PC-9 (cell line): ENCODE measurements at regions not wholly inside any gene's neighbourhood (a gene's known extent, or its start where the extent isn't known, plus 50 kb on each side); places are given as distances from the start of the nearest gene placed in this dataset.
A peak's percentile ranks its signal among the peaks of the same experiment; 100 is the strongest.

ENCODE experiments used
- BruUV-seq: library from RNA; stranded (reverse); fragments of 400-500 nt; replicated peaks from 2 replicates; lab custom pipeline; 2021; lab: Mats Ljungman, UMichigan
- CTCF ChIA-PET: fragments of 300-600 bp; sonication (Branson Sonifier 250); formaldehyde crosslinking; loops from one replicate; lab custom pipeline; 2022; ENCODE audit warnings: antibody characterized with exemption; lab: Charles Lee
- POLR2A ChIA-PET: fragments of 300-600 bp; sonication (Branson Sonifier 250); formaldehyde crosslinking; loops from one replicate; lab custom pipeline; 2022; ENCODE audit warnings: antibody characterized with exemption; ENCODE audit not compliant: unreplicated experiment; lab: Charles Lee
- DNase-seq, 2 experiments: peaks; one replicate each; pipeline versions ENCODE4 v3.0.0 to v3.0.0-alpha.2; 2015 to 2022; ENCODE audit warnings: mixed read lengths in 1 of 2
- H2AFZ ChIP-seq: fragments of 200-600 bp; sonication (generic); 2 replicates; pipeline ENCODE4 v1.8.1; 2017; ENCODE audit warnings: antibody characterized with exemption
- H3F3A ChIP-seq: fragments of 200-600 bp; sonication (generic); 2 replicates; pipeline ENCODE4 v1.8.1; 2017; ENCODE audit warnings: antibody characterized with exemption, mild to moderate bottlenecking, low read depth; ENCODE audit not compliant: insufficient read depth
- H3K27ac ChIP-seq: fragments of 200-600 bp; sonication (generic); 2 replicates; pipeline ENCODE4 v1.6.1; 2016; ENCODE audit warnings: mixed run types
- H3K27me3 ChIP-seq: fragments of 200-600 bp; sonication (generic); 2 replicates; pipeline ENCODE4 v1.6.1; 2016; ENCODE audit warnings: low read depth, mixed run types; ENCODE audit not compliant: insufficient read depth
- H3K36me3 ChIP-seq: fragments of 200-600 bp; sonication (generic); 2 replicates; pipeline ENCODE4 v1.6.1; 2016; ENCODE audit warnings: low read depth, mixed run types
- H3K4me1 ChIP-seq: fragments of 200-600 bp; sonication (generic); replicated peaks from 2 replicates; pipeline ENCODE4 v1.6.1; 2016; ENCODE audit warnings: mixed run types; ENCODE audit not compliant: insufficient read depth
- H3K4me2 ChIP-seq: fragments of 200-600 bp; sonication (generic); 2 replicates; pipeline ENCODE4 v1.6.1; 2017; ENCODE audit warnings: mixed run types
- H3K4me3 ChIP-seq: fragments of 200-600 bp; sonication (generic); 2 replicates; pipeline ENCODE4 v1.6.1; 2016; ENCODE audit warnings: mixed run types
- H3K79me2 ChIP-seq: fragments of 200-600 bp; sonication (generic); 2 replicates; pipeline ENCODE4 v1.6.1; 2017; ENCODE audit warnings: low read depth, mixed run types
- H3K9me2 ChIP-seq: fragments of 200-600 bp; sonication (generic); 2 replicates; pipeline ENCODE4 v1.8.1; 2017; ENCODE audit warnings: mild to moderate bottlenecking; ENCODE audit not compliant: insufficient read depth
- H3K9me3 ChIP-seq: fragments of 200-600 bp; sonication (generic); 2 replicates; pipeline ENCODE4 v1.8.1; 2016; ENCODE audit warnings: low read depth; ENCODE audit not compliant: insufficient read depth
- H4K20me1 ChIP-seq: fragments of 200-600 bp; sonication (generic); 2 replicates; pipeline ENCODE4 v1.8.1; 2017; ENCODE audit not compliant: insufficient read depth
- EZH2 ChIP-seq: fragments of 200-600 bp; sonication (generic); IDR thresholded peaks from 2 replicates; pipeline ENCODE4 v1.8.0; 2017; ENCODE audit warnings: antibody characterized with exemption, low read depth
- intact Hi-C: fragments of 100-400 bp; cut with micrococcal nuclease; formaldehyde crosslinking; loops from one replicate; pipeline ENCODE4 v1.10.0; 2022; ENCODE audit not compliant: unreplicated experiment
- TF ChIP-seq, protein P1 (sequence below): fragments of 200-600 bp; sonication (generic); conservative IDR thresholded peaks from 2 replicates; pipeline ENCODE4 v1.6.1; 2017; ENCODE audit warnings: mixed run types, antibody characterized with exemption, mild to moderate bottlenecking, moderate library complexity

DNA sequence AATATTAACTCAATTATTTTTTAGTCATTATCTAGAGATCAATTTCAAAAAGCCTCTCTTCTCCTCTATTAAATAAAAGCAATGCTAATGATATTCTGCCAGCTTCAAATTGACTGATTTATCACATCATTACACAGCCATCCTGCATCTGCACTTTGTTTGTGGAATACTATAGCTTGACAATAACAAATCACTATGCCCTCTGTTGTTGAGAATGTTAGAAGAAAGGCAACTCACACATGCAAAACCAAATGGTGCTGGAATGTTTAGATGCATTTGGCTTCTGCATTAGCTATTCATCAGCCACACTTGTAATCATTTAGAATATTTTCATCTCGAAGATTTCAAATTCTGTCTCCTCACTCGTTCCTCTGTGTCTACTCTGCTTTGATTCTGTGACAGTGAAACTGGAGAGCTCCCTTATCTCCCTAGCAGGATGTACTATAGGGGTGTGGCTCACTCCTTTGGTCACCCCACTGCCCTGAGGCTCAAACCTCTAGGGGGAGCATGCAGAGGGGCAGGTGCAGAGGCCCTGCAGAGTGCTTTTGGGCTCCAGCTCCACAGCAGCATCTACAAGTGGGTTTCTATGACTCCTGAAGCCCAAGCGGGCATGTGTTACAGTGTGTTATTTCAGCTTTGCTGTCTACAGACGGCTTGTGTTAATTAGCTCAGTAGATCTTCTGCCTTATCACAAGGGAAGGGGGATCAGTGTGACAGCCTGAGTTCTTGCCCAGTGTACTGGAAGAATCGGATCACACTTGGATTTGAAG, 454.1 kb upstream of the BCHE start:
- no peaks in the 10 kb centered on the region for H3K36me3 ChIP-seq
- no peak overlapping the region for H3K4me3 ChIP-seq
- no peaks in the 10 kb centered on the region for H4K20me1 ChIP-seq
- DNase-seq = no peak
- H2AFZ ChIP-seq = no peak overlapping the region
- H3K9me2 ChIP-seq = no peaks in the 10 kb centered on the region
- peaks cover 4% of the 10 kb centered on the region for H3K4me1 ChIP-seq
- ChIA-PET CTCF (interaction anchor here (0.5 kb wide), 1 partner anchor 272 kb away, joined by 3 read pairs; no protein-coding TSS in a partner anchor), POLR2A (no interaction called here)
- H3F3A ChIP-seq = no peaks in the 10 kb centered on the region
- no peak overlapping the region for H3K27ac ChIP-seq
- TF ChIP-seq, protein P1, sequence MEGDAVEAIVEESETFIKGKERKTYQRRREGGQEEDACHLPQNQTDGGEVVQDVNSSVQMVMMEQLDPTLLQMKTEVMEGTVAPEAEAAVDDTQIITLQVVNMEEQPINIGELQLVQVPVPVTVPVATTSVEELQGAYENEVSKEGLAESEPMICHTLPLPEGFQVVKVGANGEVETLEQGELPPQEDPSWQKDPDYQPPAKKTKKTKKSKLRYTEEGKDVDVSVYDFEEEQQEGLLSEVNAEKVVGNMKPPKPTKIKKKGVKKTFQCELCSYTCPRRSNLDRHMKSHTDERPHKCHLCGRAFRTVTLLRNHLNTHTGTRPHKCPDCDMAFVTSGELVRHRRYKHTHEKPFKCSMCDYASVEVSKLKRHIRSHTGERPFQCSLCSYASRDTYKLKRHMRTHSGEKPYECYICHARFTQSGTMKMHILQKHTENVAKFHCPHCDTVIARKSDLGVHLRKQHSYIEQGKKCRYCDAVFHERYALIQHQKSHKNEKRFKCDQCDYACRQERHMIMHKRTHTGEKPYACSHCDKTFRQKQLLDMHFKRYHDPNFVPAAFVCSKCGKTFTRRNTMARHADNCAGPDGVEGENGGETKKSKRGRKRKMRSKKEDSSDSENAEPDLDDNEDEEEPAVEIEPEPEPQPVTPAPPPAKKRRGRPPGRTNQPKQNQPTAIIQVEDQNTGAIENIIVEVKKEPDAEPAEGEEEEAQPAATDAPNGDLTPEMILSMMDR = no peak
- no peak for TF ChIP-seq EZH2
- no peaks in the 10 kb centered on the region for H3K79me2 ChIP-seq
- H3K27me3 ChIP-seq = no peaks in the 10 kb centered on the region
- 0 out of 2 replicates have a peak overlapping the region, but pooled peaks have one; percentile 4 for H3K4me2 ChIP-seq
- H3K9me3 ChIP-seq = no peaks in the 10 kb centered on the region
- intact Hi-C loops = no loop called here
- no TSS peak for BruUV-seq

DNA sequence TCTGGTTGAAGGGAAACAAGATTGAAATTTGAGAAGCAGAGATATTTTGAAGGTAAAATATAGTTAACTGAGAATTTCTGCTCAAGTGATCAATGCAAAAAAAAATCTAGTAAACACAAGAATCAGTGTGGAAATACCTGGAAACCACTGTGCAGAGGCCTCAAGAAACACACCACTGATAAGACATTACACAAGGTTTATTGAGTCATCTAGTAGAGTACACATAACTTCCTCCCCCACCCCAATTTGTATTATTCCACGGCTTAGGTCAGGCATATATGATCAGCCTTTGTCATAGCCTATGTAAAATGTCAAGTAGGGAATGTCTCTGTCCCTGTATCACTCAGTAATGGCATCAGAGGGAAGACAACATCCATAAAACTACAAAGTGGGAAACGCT, 447.8 kb upstream of the BCHE start:
- H3K79me2 ChIP-seq = no peaks in the 10 kb centered on the region
- H3K4me2 ChIP-seq = peak overlapping the region; percentile 10; the same call in 1 of the 2 replicates
- DNase-seq = peak in 1 of 2 experiments; percentile 61
- H3K4me3 ChIP-seq = no peak overlapping the region
- H3K36me3 ChIP-seq = no peaks in the 10 kb centered on the region
- peaks cover 11% of the 10 kb centered on the region for H3K4me1 ChIP-seq
- ChIA-PET POLR2A (interaction anchor here (0.7 kb wide), 1 partner anchor 441 kb away, joined by 4 read pairs; no protein-coding TSS in a partner anchor), CTCF (no interaction called here)
- no peaks in the 10 kb centered on the region for H4K20me1 ChIP-seq
- no peak overlapping the region for H3K27ac ChIP-seq
- H3K27me3 ChIP-seq = no peaks in the 10 kb centered on the region
- intact Hi-C loops = loop anchor here (10.0 kb wide), 1 partner anchor 410 kb away; no protein-coding TSS in a partner anchor
- peaks cover 3% of the 10 kb centered on the region for H3K9me3 ChIP-seq
- H3K9me2 ChIP-seq = no peaks in the 10 kb centered on the region
- H2AFZ ChIP-seq = peak overlapping the region; percentile 49; the same call in 1 of the 2 replicates
- no TSS peak for BruUV-seq
- no peak for TF ChIP-seq EZH2
- TF ChIP-seq, protein P1 = no peak
- no peaks in the 10 kb centered on the region; the same call in 1 of the 2 replicates for H3F3A ChIP-seq

DNA sequence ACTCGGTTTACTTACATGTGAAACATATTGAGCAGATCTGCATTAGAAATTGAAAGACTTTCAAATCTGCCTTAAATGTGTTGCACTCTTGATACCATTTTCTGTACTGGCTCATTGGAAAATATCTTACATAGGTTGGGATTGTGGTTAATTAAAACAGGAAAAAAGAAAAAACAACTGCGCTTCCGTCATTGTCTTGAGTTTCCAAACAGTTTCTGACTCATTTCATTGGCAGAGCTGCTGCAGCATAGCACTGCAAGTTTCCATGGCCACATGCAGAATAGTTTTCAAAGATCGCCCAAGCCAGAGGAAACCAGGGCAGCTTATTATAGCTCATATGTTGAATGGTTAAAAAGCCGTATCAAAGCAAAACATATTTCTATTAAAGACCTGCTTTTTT, 446.6 kb upstream of the BCHE start:
- Histone ChIP-seq H2AFZ (peak overlapping the region; percentile 46; the same call in 1 of the 2 replicates), H3K4me1 (peaks cover 11% of the 10 kb centered on the region), H3F3A (no peaks in the 10 kb centered on the region; the same call in 1 of the 2 replicates), H3K4me2 (no peak overlapping the region), H3K27me3 (no peaks in the 10 kb centered on the region), H3K4me3 (no peak overlapping the region), H3K9me2 (no peaks in the 10 kb centered on the region), H3K9me3 (peaks cover 3% of the 10 kb centered on the region), H4K20me1 (no peaks in the 10 kb centered on the region), H3K27ac (no peak overlapping the region), H3K36me3 (no peaks in the 10 kb centered on the region), H3K79me2 (no peaks in the 10 kb centered on the region)
- peak in 1 of 2 experiments; percentile 26 for DNase-seq
- intact Hi-C loops = loop anchor here (10.0 kb wide), 1 partner anchor 409 kb away; no protein-coding TSS in a partner anchor
- TF ChIP-seq, protein P1 = no peak
- TF ChIP-seq EZH2 = no peak
- BruUV-seq = no TSS peak
- ChIA-PET POLR2A (interaction anchor here (0.7 kb wide), 1 partner anchor 48 kb away, joined by 8 read pairs; no protein-coding TSS in a partner anchor), CTCF (no interaction called here)
